ENCODE measurements at regions not wholly inside any gene's neighbourhood (a gene's known extent, or its start where the extent isn't known, plus 50 kb on each side); places are given as distances from the start of the nearest gene placed in this dataset.

DNA sequence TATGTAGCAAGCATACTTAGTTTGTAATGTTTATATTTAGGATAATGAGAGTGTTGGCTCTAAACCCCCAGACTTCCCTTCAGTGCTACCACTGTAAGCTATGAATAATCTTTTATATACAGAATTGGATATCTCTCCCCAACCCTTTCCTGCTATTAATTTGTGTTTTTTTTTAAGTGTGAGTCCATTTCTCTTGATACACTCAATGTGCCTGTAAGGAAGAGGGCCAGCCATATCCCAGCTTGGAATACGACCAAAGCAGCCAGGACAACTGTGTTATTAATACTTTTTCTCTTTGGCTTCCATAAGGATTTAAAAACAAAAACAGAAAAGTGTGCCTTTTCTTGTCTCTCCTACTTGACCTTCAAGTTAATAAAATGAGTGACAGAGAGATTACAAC, 116.7 kb downstream of the SNAPC1 start:
- WGBS (ENCODE audit: insufficient coverage, low coverage, missing lambda C conversion rate) = 0% methylated on average over 1 of the region's 1 CpG
- no peak overlapping the region for H3K9ac ChIP-seq (ENCODE audit: insufficient read depth in 1 of 2, low read depth in 2 of 2, low read length in 2 of 2)
- CTCF ChIA-PET (ENCODE audit: low intra/inter-chr PET ratio) = no interaction called here

More for the DNA sequence above, 116.7 kb downstream of the SNAPC1 start:
- Histone ChIP-seq H2AFZ (ENCODE audit: low read depth, low read length) (no peak overlapping the region), H3K9me3 (replicated peaks; ENCODE audit: control insufficient read depth, insufficient read depth, low read depth, low read length) (no peaks in the 10 kb centered on the region), H3K9me1 (ENCODE audit: control insufficient read depth, insufficient read depth, low read length) (no peaks in the 10 kb centered on the region), H3K27me3 (ENCODE audit: control insufficient read depth in 2 of 2, insufficient read depth in 2 of 2, low read length in 2 of 2) (peaks cover 0 to 6% of the 10 kb centered on the region in 2 experiments; a peak in 2 of 5 replicates), H3K4me3 (no peak overlapping the region), H3K4me2 (ENCODE audit: insufficient read depth, low read length) (no peak overlapping the region), H3K4me1 (replicated peaks in 1 of 2; ENCODE audit: control insufficient read depth in 2 of 2, insufficient read depth in 2 of 2, low read length in 2 of 2) (no peaks in the 10 kb centered on the region), H3K79me2 (ENCODE audit: control insufficient read depth, insufficient read depth, low read length) (no peaks in the 10 kb centered on the region), H3K27ac (ENCODE audit: extremely low read depth, low read depth, low read length) (no peak overlapping the region), H4K20me1 (replicated peaks; ENCODE audit: control insufficient read depth, insufficient read depth, low read length) (no peaks in the 10 kb centered on the region), H3K36me3 (ENCODE audit: control insufficient read depth, insufficient read depth, low read length) (no peaks in the 10 kb centered on the region)
- TF ChIP-seq, protein P1, sequence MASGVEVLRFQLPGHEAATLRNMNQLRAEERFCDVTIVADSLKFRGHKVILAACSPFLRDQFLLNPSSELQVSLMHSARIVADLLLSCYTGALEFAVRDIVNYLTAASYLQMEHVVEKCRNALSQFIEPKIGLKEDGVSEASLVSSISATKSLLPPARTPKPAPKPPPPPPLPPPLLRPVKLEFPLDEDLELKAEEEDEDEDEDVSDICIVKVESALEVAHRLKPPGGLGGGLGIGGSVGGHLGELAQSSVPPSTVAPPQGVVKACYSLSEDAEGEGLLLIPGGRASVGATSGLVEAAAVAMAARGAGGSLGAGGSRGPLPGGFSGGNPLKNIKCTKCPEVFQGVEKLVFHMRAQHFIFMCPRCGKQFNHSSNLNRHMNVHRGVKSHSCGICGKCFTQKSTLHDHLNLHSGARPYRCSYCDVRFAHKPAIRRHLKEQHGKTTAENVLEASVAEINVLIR (CRISPR knock-in tag; IDR thresholded peaks at IDR 0.05) = no peak
- TF ChIP-seq RBM15 (IDR thresholded peaks at IDR 0.05; ENCODE audit: insufficient read depth, low read length) = no peak
- no peak for TF ChIP-seq IFI16 (CRISPR knock-in tag; IDR thresholded peaks at IDR 0.05)
- TF ChIP-seq FOXK2 (conservative IDR thresholded peaks at IDR 0.05 in 1 of 2, IDR thresholded peaks at IDR 0.05 in 1 of 2; ENCODE audit: low read depth in 2 of 2) = no peak
- TF ChIP-seq NEUROD1 (IDR thresholded peaks at IDR 0.05; ENCODE audit: borderline replicate concordance, low read depth, low read length, partially characterized antibody) = no peak
- TF ChIP-seq NFE2 (IDR thresholded peaks at IDR 0.05; ENCODE audit: low read depth) = no peak
- no peak for TF ChIP-seq NFE2L1 (tag; IDR thresholded peaks at IDR 0.05; ENCODE audit: borderline replicate concordance, low read depth)
- no peak for TF ChIP-seq MEF2D (tag; conservative IDR thresholded peaks at IDR 0.05; ENCODE audit: low read depth)
- TF ChIP-seq ZFPM2 (CRISPR knock-in tag; IDR thresholded peaks at IDR 0.05) = no peak
- no peak for TF ChIP-seq RAD21 (CRISPR knock-in tag; conservative IDR thresholded peaks at IDR 0.05 in 1 of 2, IDR thresholded peaks at IDR 0.05 in 1 of 2)
- TF ChIP-seq, protein P2, sequence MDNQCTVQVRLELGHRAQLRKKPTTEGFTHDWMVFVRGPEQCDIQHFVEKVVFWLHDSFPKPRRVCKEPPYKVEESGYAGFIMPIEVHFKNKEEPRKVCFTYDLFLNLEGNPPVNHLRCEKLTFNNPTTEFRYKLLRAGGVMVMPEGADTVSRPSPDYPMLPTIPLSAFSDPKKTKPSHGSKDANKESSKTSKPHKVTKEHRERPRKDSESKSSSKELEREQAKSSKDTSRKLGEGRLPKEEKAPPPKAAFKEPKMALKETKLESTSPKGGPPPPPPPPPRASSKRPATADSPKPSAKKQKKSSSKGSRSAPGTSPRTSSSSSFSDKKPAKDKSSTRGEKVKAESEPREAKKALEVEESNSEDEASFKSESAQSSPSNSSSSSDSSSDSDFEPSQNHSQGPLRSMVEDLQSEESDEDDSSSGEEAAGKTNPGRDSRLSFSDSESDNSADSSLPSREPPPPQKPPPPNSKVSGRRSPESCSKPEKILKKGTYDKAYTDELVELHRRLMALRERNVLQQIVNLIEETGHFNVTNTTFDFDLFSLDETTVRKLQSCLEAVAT (IDR thresholded peaks at IDR 0.05) = no peak
- DNase-seq (ENCODE audit: extremely low read depth in 1 of 4, low spot score in 3 of 4) (no peak), ATAC-seq (no peak), FAIRE-seq (no peak)
- in situ Hi-C loops (cut with MboI) (loop anchor here (25.0 kb wide), 1 partner anchor 1408 kb away; no protein-coding TSS in a partner anchor), intact Hi-C loops (cut with micrococcal nuclease) (no loop called here)
- BruUV-seq (replicated peaks) = no TSS peak
- POLR2A ChIA-PET = no interaction called here
